Neural cell (in vitro differentiated cells): ENCODE measurements at regions not wholly inside any gene's neighbourhood (a gene's known extent, or its start where the extent isn't known, plus 50 kb on each side); places are given as distances from the start of the nearest gene placed in this dataset.

ENCODE experiments used
- H2AFZ ChIP-seq: fragments of 200-600, 300-800 bp; sonication (generic), shearing (Covaris generic); 2 replicates; pipeline ENCODE4 v1.6.0; 2014; ENCODE audit warnings: low read depth, mild to moderate bottlenecking, antibody characterized with exemption, low read length, moderate library complexity
- H3F3A ChIP-seq: fragments of 200-600 bp; shearing (Covaris generic); 2 replicates; pipeline ENCODE4 v1.6.1; 2016; ENCODE audit warnings: mild to moderate bottlenecking, moderate library complexity, mixed read lengths, antibody characterized with exemption, low read length; ENCODE audit not compliant: insufficient read depth, poor library complexity, severe bottlenecking
- H3K27ac ChIP-seq: fragments of 200-600, 300-800 bp; sonication (generic), shearing (Covaris generic); 2 replicates; pipeline ENCODE4 v1.5.1; 2014; ENCODE audit warnings: mild to moderate bottlenecking, low read length, moderate library complexity
- H3K27me3 ChIP-seq: fragments of 300-800, 200-600 bp; sonication (generic), shearing (Covaris generic); 2 replicates; pipeline ENCODE4 v1.6.0; 2014; ENCODE audit warnings: mild to moderate bottlenecking, low read depth, low read length, moderate library complexity; ENCODE audit not compliant: insufficient read depth
- H3K36me3 ChIP-seq: fragments of 300-800, 200-600 bp; sonication (generic), shearing (Covaris generic); 2 replicates; pipeline ENCODE4 v1.5.1; 2014; ENCODE audit warnings: mild to moderate bottlenecking, antibody characterized with exemption, low read length, moderate library complexity; ENCODE audit not compliant: insufficient read depth
- H3K4me2 ChIP-seq: fragments of 300-800, 200-600 bp; sonication (generic), shearing (Covaris generic); 2 replicates; pipeline ENCODE4 v1.6.0; 2014; ENCODE audit warnings: mild to moderate bottlenecking, low read length
- H3K4me3 ChIP-seq: fragments of 300-800, 200-600 bp; sonication (generic), shearing (Covaris generic); 2 replicates; pipeline ENCODE4 v1.5.1; 2014; ENCODE audit warnings: mild to moderate bottlenecking, low read length, moderate library complexity
- H3K79me2 ChIP-seq: fragments of 200-600 bp; shearing (Covaris generic); replicated peaks from 2 replicates; pipeline ENCODE4 v1.6.0; 2014; ENCODE audit warnings: mild to moderate bottlenecking, low read length, moderate library complexity; ENCODE audit not compliant: insufficient read depth
- H3K9ac ChIP-seq: fragments of 300-800, 200-600 bp; sonication (generic), shearing (Covaris generic); 2 replicates; pipeline ENCODE4 v1.6.1; 2016; ENCODE audit warnings: mild to moderate bottlenecking, low read length, mixed read lengths
- H3K9me2 ChIP-seq: fragments of 200-600 bp; shearing (Covaris generic); 2 replicates; pipeline ENCODE4 v1.6.1; 2016; ENCODE audit warnings: mild to moderate bottlenecking, low read length, mixed read lengths; ENCODE audit not compliant: insufficient read depth
- H3K9me3 ChIP-seq: fragments of 200-600, 300-800 bp; sonication (generic), shearing (Covaris generic); 2 replicates; pipeline ENCODE4 v1.6.1; 2016; ENCODE audit warnings: mild to moderate bottlenecking, mixed run types, low read length, moderate library complexity, mixed read lengths
- H4K20me1 ChIP-seq: fragments of 200-600 bp; shearing (Covaris generic); 2 replicates; pipeline ENCODE4 v1.6.1; 2016; ENCODE audit warnings: mild to moderate bottlenecking, mixed run types; ENCODE audit not compliant: insufficient read depth
- CTCF ChIP-seq: fragments of 450-650 bp; IDR thresholded peaks from 2 replicates; pipeline ENCODE4 v1.5.1; 2014; ENCODE audit warnings: antibody characterized with exemption, mild to moderate bottlenecking, moderate library complexity; ENCODE audit not compliant: poor library complexity, severe bottlenecking
- EP300 ChIP-seq: fragments of 450-650 bp; conservative IDR thresholded peaks from 2 replicates; pipeline ENCODE4 v1.6.1; 2014; ENCODE audit warnings: antibody characterized with exemption, mild to moderate bottlenecking, moderate library complexity; ENCODE audit not compliant: poor library complexity, severe bottlenecking
- EZH2 ChIP-seq: fragments of 200-600, 300-800 bp; shearing (Covaris generic), sonication (generic); IDR thresholded peaks from 2 replicates; pipeline ENCODE4 v1.6.1; 2014; ENCODE audit warnings: antibody characterized with exemption, low read length, borderline replicate concordance, mild to moderate bottlenecking; ENCODE audit not compliant: insufficient read depth, poor library complexity, severe bottlenecking
- MXI1 ChIP-seq: fragments of 450-650 bp; conservative IDR thresholded peaks from 2 replicates; pipeline ENCODE4 v1.6.1; 2014; ENCODE audit warnings: antibody characterized with exemption, mild to moderate bottlenecking; ENCODE audit not compliant: poor library complexity, severe bottlenecking
- POLR2AphosphoS5 ChIP-seq: IDR thresholded peaks from 2 replicates; pipeline ENCODE4 v1.6.1; 2012
- RAD21 ChIP-seq: fragments of 450-650 bp; conservative IDR thresholded peaks from 2 replicates; pipeline ENCODE4 v1.6.1; 2014; ENCODE audit warnings: antibody characterized with exemption, mild to moderate bottlenecking, moderate library complexity
- REST ChIP-seq: IDR thresholded peaks from 2 replicates; pipeline ENCODE4 v1.6.1; 2012; ENCODE audit warnings: borderline replicate concordance
- SMC3 ChIP-seq: fragments of 450-650 bp; conservative IDR thresholded peaks from 2 replicates; pipeline ENCODE4 v1.6.1; 2014; ENCODE audit warnings: antibody characterized with exemption, mild to moderate bottlenecking, moderate library complexity; ENCODE audit not compliant: poor library complexity
- TAF1 ChIP-seq: IDR thresholded peaks from 2 replicates; pipeline ENCODE4 v1.6.1; 2012; ENCODE audit warnings: low read depth

GRCh38 chr2:206381881-206382280, 61.5 kb upstream of the ADAM23 start:
- Histone ChIP-seq H3K27me3 (no peaks in the 10 kb centered on the region), H3K9me2 (no peaks in the 10 kb centered on the region), H2AFZ (no peak overlapping the region), H3K36me3 (no peaks in the 10 kb centered on the region), H3K9me3 (no peaks in the 10 kb centered on the region), H3K27ac (no peak overlapping the region), H3F3A (no peaks in the 10 kb centered on the region), H3K79me2 (no peaks in the 10 kb centered on the region), H3K4me2 (no peak overlapping the region), H3K4me3 (no peak overlapping the region), H3K9ac (no peak overlapping the region), H4K20me1 (no peaks in the 10 kb centered on the region)
- TF ChIP-seq RAD21 (no peak), TAF1 (no peak), EZH2 (no peak), SMC3 (no peak), MXI1 (no peak), EP300 (no peak), POLR2AphosphoS5 (no peak), REST (no peak), CTCF (no peak)

DNA sequence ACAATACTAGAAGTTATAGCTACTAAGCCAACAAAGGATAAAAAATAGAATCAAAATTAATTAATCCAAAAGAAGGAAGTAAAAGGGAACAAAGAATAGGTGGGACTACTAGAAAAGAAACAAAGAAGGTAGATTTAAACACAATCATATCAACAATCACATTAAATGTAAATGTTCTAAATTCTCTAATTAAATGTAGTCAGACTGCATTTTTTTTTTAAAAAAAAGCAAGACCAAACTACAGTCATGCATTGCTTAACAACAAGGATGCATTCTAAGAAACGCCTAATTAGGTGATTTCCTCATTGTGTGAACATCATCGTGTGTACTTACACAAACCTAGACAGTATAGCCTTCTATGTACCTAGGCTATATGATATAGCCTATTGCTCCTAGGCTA, 59.7 kb upstream of the ADAM23 start:
- H3K27me3 ChIP-seq: no peaks in the 10 kb centered on the region
- no peak overlapping the region for H3K9ac ChIP-seq
- no peaks in the 10 kb centered on the region for H3F3A ChIP-seq
- H3K4me2 ChIP-seq: no peak overlapping the region
- H3K36me3 ChIP-seq: no peaks in the 10 kb centered on the region
- no peaks in the 10 kb centered on the region for H3K9me3 ChIP-seq
- H3K4me3 ChIP-seq: no peak overlapping the region
- H3K9me2 ChIP-seq: no peaks in the 10 kb centered on the region
- no peak overlapping the region for H3K27ac ChIP-seq
- TF ChIP-seq TAF1: no peak
- TF ChIP-seq REST: no peak
- TF ChIP-seq POLR2AphosphoS5: no peak
- TF ChIP-seq CTCF: no peak
- no peak for TF ChIP-seq EZH2
- no peak for TF ChIP-seq EP300
- TF ChIP-seq RAD21: no peak
- no peak for TF ChIP-seq MXI1
- no peak for TF ChIP-seq SMC3
- H3K79me2 ChIP-seq: no peaks in the 10 kb centered on the region
- no peaks in the 10 kb centered on the region for H4K20me1 ChIP-seq
- H2AFZ ChIP-seq: no peak overlapping the region
